ENCODE measurements at regions not wholly inside any gene's neighbourhood (a gene's known extent, or its start where the extent isn't known, plus 50 kb on each side); places are given as distances from the start of the nearest gene placed in this dataset.

GRCh38 chr1:214935258-214935657 is 147.3 kb upstream of the KCNK2 start:
- DNase-seq, result no peak

- DNase-seq, result no peak
Measured at GRCh38 chr1:214939180-214939579, 143.4 kb upstream of the KCNK2 start.

- DNase-seq, result no peak
Measured at GRCh38 chr1:214941061-214941460, 141.5 kb upstream of the KCNK2 start.

- DNase-seq, result no peak
Measured at GRCh38 chr1:214943054-214943453, 139.5 kb upstream of the KCNK2 start.

- no peak for DNase-seq
Measured at GRCh38 chr1:214946615-214947014, 135.9 kb upstream of the KCNK2 start.

GRCh38 chr1:214952648-214953047 is 129.9 kb upstream of the KCNK2 start:
- no peak for DNase-seq

- no peak for DNase-seq
Measured at GRCh38 chr1:214953901-214954616, 128.5 kb upstream of the KCNK2 start.

- DNase-seq, result no peak
Measured at GRCh38 chr1:214954617-214954949, 128.0 kb upstream of the KCNK2 start.

GRCh38 chr1:214957330-214958137 is 125.0 kb upstream of the KCNK2 start:
- DNase-seq, result peak; percentile 1

- DNase-seq, result no peak
Measured at GRCh38 chr1:214958486-214958885, 124.1 kb upstream of the KCNK2 start.

- no peak for DNase-seq
Measured at GRCh38 chr1:214966346-214966745, 116.2 kb upstream of the KCNK2 start.

GRCh38 chr1:214967865-214968575 is 114.5 kb upstream of the KCNK2 start:
- DNase-seq, result no peak

GRCh38 chr1:214970016-214970415 is 112.5 kb upstream of the KCNK2 start:
- DNase-seq, result no peak

- DNase-seq, result no peak
Measured at GRCh38 chr1:214971071-214971470, 111.5 kb upstream of the KCNK2 start.

- no peak for DNase-seq
Measured at GRCh38 chr1:214974002-214974401, 108.5 kb upstream of the KCNK2 start.

GRCh38 chr1:214976665-214977064 is 105.9 kb upstream of the KCNK2 start:
- DNase-seq, result no peak

GRCh38 chr1:214977110-214977509 is 105.4 kb upstream of the KCNK2 start:
- DNase-seq, result no peak

- no peak for DNase-seq
Measured at GRCh38 chr1:214977700-214978374, 104.7 kb upstream of the KCNK2 start.

- DNase-seq, result no peak
Measured at GRCh38 chr1:214979191-214979590, 103.3 kb upstream of the KCNK2 start.

GRCh38 chr1:214980921-214981320 is 101.6 kb upstream of the KCNK2 start:
- DNase-seq, result no peak

GRCh38 chr1:214983126-214983869 is 99.2 kb upstream of the KCNK2 start:
- no peak for DNase-seq

GRCh38 chr1:214989341-214989740 is 93.2 kb upstream of the KCNK2 start:
- no peak for DNase-seq

- no peak for DNase-seq
Measured at GRCh38 chr1:214990619-214991018, 91.9 kb upstream of the KCNK2 start.
